HG03439 (cell line): ENCODE measurements at regions not wholly inside any gene's neighbourhood (a gene's known extent, or its start where the extent isn't known, plus 50 kb on each side); places are given as distances from the start of the nearest gene placed in this dataset.

Experiments
- ATAC-seq: cut with Tn5 transposase; IDR thresholded peaks from one replicate; pipeline ENCODE4 v1.9.1; 2021; ENCODE audit warnings: mild to moderate bottlenecking, moderate library complexity; ENCODE audit not compliant: unreplicated experiment

DNA sequence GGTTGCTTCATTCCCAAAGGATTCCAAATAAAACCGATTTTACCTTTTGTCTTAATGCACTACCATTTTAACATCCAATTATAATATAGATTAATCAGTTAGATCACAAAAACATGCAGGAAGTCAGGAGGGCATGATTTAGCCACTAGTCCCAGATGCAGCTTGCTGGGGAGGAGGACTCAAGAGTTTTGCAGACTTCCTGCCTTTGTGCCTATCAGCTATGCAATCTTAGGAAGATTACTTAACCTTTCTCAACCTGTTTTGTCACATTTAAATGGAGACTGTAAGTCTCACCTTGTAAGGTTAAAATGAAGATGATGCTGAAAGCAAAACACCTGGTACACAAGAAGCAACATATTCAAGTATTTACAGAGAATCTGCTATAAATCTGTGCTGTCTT lies 242.4 kb upstream of the GOLIM4 start:
- no peak for ATAC-seq

DNA sequence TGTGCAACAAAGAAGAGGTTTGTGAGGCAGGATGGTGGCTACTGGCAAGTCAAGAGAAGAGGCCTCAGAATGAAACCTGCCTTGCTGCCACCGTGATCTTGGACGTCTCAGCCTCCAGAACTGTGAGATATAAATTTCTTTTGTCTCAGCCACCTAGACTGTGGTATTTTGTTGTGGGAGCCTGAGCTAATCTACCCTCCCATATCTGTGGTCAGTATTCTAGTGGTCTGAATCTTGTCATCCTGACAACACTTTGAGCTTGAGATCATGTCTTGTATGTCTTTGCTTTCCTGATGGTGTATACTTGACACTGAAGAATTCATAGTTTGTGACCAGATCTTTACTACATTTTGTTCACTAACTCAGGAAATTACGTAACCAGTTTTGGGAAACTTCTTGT lies 240.6 kb upstream of the GOLIM4 start:
- ATAC-seq = no peak

DNA sequence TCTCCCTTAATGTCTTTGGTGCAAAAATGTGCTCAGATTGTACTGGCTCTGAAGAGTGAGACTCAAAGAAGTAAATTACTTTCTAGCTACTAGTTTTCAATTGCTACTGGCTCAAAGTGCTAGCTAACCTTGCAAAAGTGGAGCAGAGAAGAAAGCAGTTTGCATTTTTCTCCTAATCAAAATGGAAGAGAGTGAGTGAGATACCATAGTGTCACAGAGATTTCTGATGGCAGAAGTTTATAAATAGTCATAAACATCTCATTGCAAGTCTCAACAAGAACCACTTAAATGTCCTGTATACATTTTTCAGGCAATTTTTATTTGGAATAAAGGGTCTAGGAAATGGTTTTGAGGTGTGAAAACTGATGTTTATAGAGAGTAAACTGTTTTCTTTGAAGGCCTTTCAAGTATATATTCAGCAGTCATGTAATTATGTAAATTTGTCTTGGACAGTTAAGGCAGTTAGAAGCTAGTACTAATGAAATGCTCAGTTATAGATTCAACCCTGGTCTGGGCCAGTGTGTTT lies 237.7 kb upstream of the GOLIM4 start:
- ATAC-seq = no peak

DNA sequence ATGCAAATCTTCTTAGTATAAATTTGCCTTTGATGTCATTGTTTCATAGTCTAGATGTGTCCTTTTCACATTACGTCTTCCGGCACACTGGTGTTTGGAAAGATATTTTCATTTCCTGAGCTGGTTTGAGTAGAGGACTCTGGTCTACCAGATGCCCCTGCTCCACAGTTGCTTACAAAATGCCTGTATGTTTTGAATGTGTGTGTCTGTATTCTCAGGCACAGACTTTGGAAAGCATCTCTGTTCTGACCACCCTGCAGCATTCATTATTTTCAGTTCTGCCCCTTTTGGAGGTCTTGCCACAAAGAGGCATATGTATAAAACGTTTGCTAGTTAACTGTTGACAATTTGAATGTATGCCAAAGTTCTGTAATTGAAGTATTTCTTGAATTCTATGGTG lies 236.0 kb upstream of the GOLIM4 start:
- no peak for ATAC-seq

DNA sequence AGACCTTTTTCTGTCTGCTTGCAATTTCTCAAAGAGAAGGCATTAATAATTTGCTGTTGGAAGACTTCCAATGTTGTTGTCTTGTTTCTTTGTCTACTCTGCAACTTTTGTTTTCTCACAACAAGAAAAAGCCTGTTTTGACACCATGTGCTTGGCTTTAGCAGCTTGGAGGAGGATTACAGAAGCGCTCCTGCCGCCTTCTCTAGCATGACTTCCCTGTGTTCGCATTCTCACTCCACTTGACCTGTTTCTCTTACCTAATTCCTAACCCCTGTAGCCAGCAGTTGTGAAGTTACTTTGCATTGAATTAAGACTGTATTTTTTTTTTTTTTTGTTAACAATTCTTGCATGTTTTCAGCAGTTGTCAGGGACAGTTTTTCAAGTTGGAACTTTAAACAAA lies 235.3 kb upstream of the GOLIM4 start:
- no peak for ATAC-seq

DNA sequence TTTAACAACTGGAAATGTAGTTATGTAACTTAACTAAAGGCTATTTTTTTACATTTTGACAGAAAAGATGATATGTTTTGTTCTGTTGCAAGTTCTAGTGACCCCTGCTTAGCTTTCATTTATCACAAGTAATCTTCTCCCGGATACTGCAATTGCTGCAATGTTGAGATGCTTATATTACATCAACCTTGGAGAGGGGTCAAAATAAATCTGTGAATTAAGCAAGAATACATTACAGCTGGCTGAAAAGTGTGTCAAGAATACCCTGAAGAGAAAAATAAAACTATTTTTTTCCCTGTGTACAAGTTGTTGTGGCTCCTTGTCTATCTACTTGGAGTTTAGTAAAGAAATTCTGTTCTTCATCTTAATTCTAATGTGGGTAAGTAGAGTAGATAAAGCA lies 232.1 kb upstream of the GOLIM4 start:
- ATAC-seq = no peak

DNA sequence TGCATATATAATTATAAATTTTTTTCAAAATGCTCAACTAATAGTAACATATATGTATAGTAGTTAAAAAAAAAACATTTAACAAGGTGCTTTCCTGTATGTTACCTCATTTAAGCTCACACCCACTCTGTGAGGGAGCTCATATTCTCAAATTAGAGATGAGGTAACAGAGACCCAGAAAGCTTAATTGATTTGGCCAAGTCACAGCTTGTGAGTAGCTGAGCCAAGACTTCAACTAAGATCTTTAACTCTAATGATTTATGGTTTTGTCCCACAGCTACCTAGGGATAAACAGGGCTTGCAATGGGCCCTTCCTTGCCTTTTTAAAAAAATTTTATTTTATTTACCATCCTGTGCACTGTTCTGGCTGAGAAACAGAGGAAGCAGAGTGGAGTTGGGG lies 230.0 kb upstream of the GOLIM4 start:
- ATAC-seq = no peak

DNA sequence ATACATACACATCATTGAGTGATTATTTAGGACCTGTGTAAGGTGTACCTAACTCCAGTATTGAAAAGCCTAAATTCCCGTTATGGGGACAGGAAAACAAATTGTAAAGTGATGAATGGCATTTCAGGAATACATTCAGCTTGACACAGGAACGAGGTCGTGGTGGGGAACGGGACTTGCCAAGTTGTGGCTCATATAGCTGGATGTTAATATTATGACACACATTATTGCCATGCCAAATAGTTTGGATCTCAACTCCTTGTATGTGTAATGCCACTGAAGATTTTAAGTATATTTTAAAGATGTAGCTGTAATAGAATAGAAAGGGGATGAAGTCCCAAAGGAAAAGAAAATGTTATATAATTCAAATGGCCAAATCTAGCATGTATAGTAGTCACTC lies 227.2 kb upstream of the GOLIM4 start:
- no peak for ATAC-seq

DNA sequence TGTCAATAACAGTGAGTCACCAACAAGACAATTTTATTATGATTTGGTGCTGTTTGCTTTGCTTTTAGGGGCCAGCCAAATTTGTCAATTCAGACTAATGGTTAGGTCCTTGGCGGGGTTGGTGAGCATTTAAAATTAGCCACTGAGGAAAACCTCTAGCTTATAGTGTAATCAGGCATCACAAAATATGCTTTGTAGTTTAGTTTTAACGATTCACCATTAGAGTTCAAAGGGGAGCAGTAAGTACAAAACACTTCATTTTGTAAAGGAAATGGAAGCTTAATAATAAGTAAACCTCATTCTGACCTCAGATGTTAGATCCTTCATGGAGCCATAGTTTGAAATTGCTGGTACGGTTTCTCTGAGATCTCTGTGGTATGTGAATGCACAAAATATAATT lies 218.4 kb upstream of the GOLIM4 start:
- no peak for ATAC-seq

DNA sequence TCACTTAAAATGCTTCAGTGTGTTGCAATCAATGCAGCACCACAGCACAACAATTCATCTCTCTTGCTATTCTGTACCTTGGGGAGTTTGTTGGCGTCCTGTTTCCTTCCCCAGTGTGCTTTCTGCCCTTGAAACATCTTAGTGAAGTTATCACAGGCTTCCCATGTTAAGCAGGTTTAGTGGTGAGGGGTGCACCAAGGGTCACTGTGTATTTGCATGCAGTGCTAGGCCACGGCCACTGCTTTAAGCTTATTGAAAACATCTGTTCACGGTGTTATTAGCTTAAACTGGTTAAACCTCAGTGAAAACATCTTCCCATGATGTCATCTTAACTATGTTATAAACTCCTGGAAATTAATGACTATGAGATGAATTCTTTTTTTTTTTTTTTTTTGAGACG lies 217.3 kb upstream of the GOLIM4 start:
- ATAC-seq = no peak

DNA sequence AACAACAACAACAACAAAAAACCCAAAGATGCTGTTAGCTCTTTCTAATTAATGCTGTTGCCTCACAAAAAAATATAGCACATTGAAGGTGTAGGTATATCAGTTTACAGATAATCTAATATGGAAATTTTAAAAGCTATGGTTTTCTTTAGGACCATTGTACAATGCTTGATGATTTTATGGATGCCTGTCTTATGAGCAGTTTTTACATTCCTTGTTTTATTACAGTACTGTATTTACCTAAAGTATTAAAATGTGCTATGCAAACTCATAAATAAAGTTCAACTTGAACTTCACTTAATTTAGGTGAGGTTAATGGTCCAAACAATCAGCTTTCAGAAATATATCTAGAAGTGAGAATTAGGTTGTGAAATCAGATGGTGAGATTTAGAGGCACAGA lies 212.2 kb upstream of the GOLIM4 start:
- ATAC-seq = no peak

DNA sequence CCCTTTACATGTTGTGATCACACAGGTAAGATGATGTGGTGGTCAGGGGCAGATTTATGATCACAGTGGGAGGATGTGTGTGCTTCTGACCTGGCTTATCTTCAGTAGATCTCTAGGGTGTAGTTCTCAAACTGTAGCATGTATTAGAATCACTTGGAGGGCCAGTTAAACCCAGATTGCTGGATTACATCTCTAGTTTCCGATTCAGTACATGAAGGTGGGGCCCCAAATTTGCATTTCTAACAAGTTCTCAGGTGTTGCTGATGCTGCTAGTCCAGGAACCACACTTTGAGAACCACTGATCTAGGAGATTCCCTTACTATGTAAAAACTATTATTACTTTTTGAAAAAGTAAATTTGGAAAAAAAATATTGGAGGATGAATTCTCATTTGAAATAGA lies 199.3 kb upstream of the GOLIM4 start:
- no peak for ATAC-seq

DNA sequence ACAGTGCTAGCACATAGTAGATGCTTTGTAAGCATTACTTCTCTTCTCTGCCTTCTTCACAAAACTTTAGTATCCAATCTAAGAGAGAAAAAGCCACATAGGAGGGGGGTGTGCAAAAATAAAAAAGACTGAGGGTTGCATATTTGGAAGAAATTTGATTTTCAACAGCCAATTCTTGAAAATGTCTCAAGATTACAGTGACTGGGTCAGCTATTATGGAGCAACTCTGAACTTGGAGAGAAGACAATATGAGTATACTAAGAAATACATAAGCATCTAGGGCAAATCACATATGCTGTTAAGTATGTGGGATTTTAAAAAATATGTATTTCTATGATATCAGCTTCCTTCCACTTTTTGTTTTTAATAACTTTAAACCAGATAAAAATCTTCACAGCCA lies 196.6 kb upstream of the GOLIM4 start:
- ATAC-seq = no peak

DNA sequence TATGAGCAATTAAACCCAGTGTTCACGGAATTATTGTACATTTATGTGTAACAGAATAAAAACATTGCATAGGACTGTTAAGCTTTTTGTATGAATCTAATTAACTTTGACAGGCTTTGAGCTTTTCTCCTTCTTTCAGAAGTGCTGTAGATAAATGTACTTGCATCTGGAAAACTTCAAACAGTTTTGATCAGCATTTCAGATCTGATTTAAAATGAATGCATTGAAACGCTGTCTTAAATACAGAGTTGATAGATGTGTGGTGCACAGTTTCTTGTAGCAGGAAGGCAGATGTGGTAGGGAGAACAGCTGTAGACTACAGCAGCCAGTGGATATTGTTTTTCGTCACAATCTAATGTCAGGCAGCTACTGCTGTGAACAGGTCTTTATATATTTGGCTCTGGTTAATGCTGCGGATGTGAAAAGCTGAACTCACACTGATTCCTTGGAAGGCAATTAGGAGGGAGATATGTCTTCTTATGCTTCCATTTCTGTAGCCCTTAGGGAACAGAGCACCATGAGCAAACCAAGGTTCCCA lies 193.8 kb upstream of the GOLIM4 start:
- ATAC-seq = no peak

DNA sequence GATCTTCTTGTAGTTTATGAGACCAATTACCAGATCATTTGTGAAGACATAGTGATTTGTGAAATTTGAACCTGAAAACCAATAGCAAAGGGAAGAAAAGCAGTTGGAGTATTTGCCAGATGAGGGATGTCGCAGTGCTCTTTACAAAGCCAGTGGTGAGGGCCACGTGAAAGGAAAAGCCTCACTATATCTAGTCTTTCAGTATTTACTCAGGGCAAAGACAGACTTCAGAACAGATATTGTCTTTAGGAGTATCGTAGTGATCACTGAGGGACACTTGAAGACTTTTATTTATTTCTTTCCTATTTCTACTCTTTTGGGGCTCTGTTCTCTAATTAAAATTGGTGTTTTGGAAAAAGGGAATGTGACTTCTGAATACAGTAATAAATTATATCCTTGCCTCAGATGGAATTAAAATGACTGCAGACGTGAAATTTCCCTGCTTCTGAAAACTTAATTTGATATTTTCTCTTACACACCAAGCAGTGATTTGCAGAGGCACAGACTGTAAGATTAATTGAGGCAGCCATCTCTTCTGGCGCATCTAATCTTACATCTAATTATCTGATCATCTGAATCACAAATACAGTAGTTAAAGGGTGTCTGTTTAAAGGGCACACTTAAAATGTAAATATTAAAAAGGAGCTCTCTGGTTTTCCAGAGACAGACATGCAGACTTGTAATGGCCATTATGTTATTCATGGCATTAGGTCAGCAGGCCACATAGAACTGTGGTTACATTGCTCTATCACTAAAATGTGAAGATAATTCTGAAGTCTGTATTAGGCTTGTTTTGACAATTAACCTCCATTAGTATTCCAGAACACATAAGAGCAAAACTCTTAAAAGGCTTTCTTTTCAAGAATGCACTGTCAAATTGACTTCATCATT lies 193.0 kb upstream of the GOLIM4 start:
- no peak for ATAC-seq

DNA sequence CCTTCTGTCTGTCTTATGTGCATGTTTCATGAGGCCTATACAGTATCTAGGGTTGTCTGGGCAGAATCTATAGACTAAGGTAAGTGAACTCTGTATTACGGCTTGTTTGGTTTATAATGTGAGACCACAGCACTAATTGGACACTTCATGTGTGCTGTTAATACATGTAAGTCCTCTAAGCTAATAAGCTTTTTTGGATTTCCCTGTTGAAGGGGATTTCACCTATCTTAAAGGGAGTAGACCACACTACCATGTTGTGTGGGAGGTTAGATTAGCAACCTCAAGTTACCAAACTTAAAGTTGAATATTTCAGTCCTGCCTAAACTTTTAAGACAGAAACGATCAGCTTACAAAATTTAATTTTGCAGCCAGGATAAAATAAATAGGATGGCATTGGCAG lies 189.8 kb upstream of the GOLIM4 start:
- peak; percentile 63 for ATAC-seq

DNA sequence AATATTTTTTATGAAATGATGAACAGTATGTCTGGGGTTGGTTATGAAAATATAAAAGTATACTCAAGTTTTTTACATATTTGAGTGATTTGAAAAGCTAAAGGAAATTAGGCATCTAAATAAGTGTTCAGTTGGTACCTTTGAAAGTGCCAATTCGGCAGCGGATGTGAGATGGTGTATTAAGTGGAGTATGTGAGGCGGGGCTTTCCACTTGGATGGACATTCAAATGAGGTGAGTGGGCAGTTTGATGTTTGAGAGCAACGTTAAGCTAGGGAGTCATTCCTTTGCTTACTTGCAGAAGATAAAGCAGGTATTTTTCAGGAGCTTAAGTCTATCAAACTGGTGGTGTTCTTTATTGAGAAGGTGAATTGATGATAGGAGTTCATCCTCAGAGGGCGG lies 189.0 kb upstream of the GOLIM4 start:
- no peak for ATAC-seq

DNA sequence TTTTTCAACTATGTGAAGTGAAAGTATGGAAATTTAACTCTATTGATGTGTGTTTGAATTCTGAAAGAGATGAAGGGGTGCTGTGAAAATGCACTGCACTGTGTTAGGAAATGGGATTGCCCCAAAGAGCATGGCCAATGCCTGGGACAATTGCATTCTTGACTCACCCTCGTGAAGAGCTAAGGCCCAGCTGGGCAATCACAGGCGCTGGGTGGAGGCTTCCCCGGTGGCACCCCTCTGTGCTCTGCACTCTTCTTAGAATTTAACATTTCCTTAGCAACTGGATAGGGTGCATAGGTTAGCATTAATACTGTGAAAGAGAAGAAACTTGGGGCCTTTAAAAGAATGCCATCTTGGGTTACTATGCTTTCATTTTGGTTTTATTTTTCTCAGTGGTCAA lies 179.9 kb upstream of the GOLIM4 start:
- ATAC-seq = no peak

DNA sequence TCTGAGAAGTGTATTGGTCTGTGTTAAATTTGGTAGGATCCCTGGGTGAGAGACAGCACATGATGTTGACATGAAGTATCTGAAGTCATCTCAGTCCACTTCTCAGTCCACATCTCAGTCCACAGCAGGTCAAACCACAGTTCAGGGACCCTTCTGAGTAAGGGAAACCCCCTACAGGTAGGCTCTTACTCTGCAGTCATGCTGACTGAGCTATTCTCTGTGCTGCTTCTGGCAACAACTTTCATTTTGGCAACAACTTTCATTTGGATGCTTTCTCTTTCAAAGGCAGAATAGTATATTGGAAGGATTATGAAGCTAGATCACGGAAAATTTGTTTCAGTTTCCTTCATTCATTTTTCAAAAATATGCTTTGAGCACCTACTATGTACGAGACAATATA lies 178.2 kb upstream of the GOLIM4 start:
- ATAC-seq = peak; percentile 78

DNA sequence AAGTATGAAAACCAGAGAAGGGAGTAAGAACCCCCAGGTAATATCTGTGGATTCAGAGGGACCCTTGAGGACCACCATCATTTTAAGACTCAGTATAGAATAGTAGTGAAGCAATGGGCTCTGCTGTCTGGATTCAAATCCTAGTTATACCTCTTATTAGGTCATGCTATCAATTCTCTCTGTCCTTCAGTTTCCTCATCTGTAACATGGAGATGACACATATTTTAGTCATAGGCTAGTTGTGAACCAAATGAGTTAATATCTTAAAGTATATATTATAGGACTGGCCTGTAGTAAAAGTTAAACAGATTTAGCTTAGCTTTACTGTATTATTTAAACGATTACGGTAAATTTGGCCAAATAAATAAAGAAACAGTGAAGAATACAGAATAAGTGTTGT lies 177.3 kb upstream of the GOLIM4 start:
- ATAC-seq = no peak

DNA sequence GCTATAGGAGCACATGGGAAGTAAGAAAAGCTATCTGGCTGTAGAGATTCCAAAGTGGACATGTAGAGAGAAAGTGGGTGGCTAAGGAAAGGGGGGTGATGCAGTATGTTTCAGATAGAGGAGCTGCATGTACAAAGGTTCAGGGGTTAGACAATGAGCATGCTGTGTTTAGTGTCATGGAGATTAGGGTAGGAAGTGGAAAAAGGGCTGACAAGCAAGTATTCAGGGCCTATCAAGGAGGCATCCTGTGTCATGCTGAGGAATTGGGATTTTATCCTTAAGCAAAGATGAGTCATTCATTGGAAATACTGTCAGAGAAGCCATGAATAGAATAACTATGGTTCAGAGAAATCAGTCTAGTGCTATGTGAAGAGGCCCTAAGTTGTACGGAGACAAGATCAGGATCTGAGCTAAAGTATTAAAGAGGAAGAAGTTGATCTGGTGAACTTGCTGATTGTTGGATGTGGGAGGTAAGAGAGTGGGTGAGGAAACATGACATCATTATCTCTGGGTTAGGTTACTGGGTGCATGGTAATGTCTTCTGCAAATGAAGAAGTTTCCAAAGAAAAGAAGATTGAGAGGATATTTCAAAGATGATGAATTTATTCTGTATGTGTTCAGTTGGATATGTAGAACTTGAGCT lies 176.7 kb upstream of the GOLIM4 start:
- ATAC-seq = no peak

DNA sequence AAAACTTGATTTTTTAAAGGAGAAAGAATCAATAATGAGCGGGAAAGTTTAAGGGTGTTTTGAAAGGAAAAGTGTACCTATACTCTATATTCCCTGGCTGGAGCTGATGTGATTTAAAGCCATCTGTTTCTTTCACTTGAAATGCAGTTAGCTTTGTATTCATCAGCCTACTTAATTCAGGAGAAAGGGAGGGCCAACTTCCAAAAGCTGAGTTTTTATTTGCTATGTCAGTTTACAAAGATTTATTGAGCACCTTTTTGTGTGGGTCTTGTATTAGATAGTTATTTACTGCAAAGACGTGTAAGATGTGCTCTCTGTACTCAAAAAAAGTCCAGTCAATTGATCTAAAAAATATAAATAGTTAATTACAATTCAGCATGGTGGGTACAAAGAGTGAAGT lies 176.2 kb upstream of the GOLIM4 start:
- ATAC-seq = no peak
